Adrenal gland (tissue), 5 donors: ENCODE measurements at regions not wholly inside any gene's neighbourhood (a gene's known extent, or its start where the extent isn't known, plus 50 kb on each side); places are given as distances from the start of the nearest gene placed in this dataset.

Experiments
- POLR2A ChIP-seq, 2 donors: fragments of 450-650 bp; IDR thresholded peaks; one replicate each; pipeline ENCODE4 v1.6.1; 2017; ENCODE audit warnings: antibody characterized with exemption in 2 of 2, mild to moderate bottlenecking in 2 of 2, moderate library complexity in 1 of 2
- TF ChIP-seq, protein P1 (sequence below), 6 experiments: fragments of 450-650 bp in 4 of 6; fragments of 200-600 bp in 2 of 6; sonication (generic) in 1 of 6; IDR thresholded peaks; 1 replicate in 5 of 6; 2 replicates in 1 of 6; pipeline versions ENCODE4 v1.5.1 to v1.8.0; 2016 to 2021; ENCODE audit warnings: antibody characterized with exemption in 6 of 6, mild to moderate bottlenecking in 2 of 6, moderate library complexity in 1 of 6
- donor health status: DM: no; HTN: no; CAD: no.

DNA sequence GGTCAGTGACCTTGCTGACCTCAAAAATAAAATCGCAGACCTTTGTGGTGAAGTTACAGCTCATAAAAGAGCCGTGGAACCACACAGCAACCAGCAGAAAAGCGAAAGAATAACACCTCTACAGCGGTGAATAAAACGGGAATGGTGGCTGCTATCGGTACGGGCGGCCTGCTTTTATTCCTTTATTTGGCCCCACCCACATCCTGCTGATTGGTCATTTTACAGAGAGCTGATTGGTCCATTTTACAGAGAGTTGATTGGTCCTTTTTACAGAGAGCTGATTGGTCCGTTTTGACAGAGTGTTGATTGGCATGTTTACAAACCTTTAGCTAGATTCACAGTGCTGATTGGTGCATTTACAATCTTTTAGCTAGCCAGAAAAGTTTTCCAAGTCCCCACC lies 80.7 kb upstream of the ATP10A start:
- TF ChIP-seq, protein P1, sequence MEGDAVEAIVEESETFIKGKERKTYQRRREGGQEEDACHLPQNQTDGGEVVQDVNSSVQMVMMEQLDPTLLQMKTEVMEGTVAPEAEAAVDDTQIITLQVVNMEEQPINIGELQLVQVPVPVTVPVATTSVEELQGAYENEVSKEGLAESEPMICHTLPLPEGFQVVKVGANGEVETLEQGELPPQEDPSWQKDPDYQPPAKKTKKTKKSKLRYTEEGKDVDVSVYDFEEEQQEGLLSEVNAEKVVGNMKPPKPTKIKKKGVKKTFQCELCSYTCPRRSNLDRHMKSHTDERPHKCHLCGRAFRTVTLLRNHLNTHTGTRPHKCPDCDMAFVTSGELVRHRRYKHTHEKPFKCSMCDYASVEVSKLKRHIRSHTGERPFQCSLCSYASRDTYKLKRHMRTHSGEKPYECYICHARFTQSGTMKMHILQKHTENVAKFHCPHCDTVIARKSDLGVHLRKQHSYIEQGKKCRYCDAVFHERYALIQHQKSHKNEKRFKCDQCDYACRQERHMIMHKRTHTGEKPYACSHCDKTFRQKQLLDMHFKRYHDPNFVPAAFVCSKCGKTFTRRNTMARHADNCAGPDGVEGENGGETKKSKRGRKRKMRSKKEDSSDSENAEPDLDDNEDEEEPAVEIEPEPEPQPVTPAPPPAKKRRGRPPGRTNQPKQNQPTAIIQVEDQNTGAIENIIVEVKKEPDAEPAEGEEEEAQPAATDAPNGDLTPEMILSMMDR (IDR thresholded peaks at IDR 0.05): no peak
- no peak for TF ChIP-seq POLR2A (IDR thresholded peaks at IDR 0.05)
